Glomerular visceral epithelial cell (primary cell): ENCODE measurements at regions not wholly inside any gene's neighbourhood (a gene's known extent, or its start where the extent isn't known, plus 50 kb on each side); places are given as distances from the start of the nearest gene placed in this dataset.

ENCODE experiments used
- DNase-seq: peaks from one replicate; pipeline ENCODE4 v3.0.0-alpha.2; 2016; ENCODE audit errors: extremely low spot score

DNA sequence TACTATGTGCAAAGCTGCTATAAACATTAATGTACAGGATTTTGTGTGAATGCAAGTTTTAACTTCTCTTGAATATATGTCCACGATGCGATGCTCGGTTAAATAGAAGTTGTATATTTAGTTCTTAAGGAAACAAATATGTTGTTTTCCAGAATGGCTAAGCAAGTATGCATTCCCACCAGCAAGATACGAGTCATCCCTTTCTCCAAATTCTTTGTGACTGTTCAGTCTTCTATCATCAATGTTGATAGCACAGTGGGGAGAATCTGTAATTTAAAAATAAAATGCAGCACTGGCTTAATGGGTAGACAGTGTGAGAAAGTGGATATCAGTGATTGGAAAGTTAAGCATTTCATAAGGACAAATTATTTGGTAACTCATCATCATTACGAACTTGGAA, 1340.8 kb downstream of the PCDH9 start:
- no peak for DNase-seq

GRCh38 chr13:65882810-65883209, 1347.3 kb downstream of the PCDH9 start:
- no peak for DNase-seq

- no peak for DNase-seq
Observed at GRCh38 chr13:65881561-65882155, 1348.5 kb downstream of the PCDH9 start.

GRCh38 chr13:65875031-65875430, 1355.1 kb downstream of the PCDH9 start:
- DNase-seq = no peak

DNA sequence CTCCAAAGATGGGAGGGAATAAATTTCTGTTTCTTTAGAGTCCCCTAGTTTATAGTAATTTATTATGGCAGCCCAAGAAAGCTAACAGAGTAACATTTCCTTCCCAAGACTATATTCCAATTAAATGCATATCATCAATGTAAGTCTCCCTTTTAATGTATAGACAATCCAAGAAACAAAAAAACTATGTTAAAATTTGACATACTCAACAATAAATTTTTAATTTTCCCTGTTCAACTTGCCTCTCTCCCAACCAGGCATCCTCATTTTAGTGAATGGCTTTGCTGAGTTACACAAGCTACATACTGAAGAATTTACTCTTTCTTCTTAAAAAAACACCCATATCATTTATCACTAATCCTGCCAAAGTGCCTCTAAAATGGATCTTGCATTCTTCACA, 1357.7 kb downstream of the PCDH9 start:
- DNase-seq = no peak

- no peak for DNase-seq
Observed at GRCh38 chr13:65868884-65869283, 1361.3 kb downstream of the PCDH9 start.

DNA sequence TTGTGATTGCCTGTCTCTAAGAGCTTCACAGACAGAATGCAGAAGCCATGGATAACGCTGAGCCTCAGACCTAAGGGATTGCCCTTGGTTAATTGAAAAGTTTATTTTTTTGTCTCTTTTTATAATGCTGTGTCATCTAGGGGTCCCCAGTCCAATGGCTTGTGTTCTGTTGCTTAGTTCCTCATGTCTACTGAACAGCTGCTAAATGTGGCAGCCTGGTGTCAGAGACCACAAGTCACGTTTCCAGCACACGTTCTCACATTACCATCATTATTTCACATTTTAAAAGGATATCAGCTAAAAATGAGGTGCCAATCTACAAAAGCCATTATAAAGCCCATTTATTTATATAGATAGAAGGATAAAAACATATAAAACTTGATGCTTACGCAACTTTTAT, 1362.0 kb downstream of the PCDH9 start:
- no peak for DNase-seq

DNA sequence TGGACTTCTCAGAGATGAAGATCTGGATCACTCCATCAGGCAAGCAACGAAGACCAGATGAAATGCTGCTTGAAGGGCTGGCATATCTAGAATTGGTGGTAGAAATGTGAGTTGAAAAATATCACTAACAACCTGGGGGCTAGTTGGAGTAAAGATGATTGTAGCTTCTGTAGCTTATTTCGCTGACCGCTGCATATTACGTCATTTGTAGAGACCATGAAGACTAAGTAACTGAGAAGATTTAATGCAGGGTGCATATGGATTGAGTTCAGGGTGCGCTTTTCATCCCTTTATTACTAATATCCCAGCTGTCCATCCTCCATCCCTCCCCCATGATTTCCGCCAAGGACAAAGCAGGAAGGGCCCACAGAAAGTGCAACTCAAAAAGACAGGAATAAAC, 1364.0 kb downstream of the PCDH9 start:
- no peak for DNase-seq

GRCh38 chr13:65865206-65865605, 1364.9 kb downstream of the PCDH9 start:
- no peak for DNase-seq

DNA sequence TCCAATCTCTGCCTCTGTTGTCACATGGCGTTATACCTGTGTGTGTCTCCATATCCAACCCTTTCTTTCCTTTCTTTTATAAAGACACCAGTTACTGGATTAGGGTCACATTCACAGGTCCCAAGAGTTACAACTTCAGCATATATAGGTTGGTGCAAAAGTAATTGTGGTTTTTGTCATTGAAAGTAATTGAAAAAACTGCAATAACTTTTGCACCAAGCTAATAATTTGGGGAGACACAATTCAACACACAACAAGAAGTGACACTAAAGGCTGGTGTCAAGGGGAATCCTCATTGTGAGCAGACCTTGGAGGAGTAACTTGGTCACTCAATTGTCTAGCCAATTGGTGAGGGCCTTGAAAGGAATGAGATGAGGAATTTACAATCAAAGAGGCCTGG, 1366.1 kb downstream of the PCDH9 start:
- no peak for DNase-seq

DNA sequence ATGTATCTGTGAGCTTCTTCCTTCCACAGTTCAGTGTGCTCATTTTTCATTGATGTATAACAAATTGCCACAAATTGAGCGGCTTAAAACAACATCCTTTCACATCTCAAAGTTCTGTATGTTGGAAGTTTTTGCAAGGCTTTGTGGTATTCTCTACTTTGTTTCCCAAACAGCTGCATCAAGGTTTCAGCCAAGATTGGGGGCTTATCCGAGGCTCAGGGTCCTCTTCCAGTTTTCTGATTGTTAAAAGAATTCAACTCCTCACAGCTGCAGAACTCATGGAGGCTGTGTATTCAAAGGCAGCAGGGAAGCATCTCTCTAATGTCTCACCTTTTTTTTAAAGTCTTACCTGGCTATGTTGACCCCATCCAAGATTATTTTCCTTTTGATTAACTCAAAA, 1369.8 kb downstream of the PCDH9 start:
- no peak for DNase-seq

GRCh38 chr13:65857942-65858565, 1372.1 kb downstream of the PCDH9 start:
- DNase-seq = no peak

- no peak for DNase-seq
Observed at GRCh38 chr13:65856431-65856830, 1373.7 kb downstream of the PCDH9 start.

DNA sequence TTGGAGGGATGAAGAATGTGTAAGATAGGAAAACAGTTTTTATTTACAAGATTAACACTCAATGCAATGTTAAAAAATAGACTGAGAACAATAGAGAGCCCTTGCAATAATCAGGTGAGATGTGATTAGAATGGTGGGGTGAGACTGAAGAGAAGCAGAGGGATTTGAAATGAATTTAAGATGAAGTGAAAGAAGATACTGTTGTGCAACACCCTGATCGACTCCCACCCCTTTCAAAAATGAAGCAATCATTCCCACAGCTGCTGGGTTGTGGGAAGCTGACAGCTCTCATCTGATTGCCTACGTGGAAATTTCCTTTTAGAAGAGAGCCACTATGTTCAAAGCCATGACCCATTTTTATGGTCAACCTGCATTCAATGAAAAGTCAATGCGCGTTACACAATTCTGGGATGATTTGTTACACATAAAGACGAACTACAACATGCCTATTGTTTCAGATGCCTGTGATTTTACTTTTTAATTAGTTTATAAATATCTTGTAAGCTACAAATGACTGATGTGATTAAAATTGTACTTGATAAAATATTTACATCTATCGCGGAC, 1374.8 kb downstream of the PCDH9 start:
- no peak for DNase-seq

DNA sequence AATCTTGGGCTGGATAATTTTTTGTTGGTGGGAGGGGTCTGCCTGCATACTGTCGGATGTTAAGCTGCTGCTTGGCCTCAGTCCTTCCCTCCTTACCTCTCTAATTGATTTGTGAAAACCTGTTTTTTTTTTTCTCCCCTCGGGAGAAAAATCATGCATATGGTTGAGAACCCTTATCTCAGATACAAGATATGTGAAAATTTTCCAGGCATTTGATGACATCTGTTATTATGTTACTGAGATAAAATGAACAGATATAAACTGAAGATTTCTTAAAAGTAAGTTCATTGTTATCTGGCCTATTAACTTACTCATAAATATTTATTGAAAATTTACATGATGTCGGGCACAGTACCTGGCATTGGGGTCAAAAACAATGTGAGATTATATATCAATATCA, 1375.7 kb downstream of the PCDH9 start:
- no peak for DNase-seq

DNA sequence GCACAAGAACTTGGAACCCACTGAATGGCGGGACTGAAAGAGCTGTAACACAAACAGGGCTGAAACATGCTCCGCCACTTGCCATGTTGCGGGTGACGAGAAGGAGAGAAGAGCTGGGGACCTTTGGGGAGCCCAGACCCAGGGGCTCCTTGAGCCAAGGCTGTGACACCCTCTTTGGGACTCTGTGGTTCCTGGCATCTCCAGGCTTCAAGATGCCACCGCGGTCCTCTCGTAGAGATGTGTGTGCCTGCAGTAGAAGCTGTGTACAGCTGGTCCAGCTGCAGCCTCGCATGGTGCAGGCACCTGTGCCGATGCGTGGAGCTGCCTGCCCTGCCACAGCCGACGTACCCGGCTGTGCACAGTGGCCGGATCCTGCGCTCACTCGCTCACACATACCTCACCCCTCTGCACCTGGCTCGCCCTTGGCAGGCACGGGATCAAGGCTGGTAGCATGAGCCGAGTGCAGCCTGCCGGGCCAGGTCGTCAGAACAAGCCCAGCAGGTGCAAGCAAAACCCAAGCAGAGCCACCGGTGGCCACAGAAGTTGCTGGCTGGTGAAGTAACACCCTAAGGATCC, 1385.8 kb downstream of the PCDH9 start:
- DNase-seq = no peak

DNA sequence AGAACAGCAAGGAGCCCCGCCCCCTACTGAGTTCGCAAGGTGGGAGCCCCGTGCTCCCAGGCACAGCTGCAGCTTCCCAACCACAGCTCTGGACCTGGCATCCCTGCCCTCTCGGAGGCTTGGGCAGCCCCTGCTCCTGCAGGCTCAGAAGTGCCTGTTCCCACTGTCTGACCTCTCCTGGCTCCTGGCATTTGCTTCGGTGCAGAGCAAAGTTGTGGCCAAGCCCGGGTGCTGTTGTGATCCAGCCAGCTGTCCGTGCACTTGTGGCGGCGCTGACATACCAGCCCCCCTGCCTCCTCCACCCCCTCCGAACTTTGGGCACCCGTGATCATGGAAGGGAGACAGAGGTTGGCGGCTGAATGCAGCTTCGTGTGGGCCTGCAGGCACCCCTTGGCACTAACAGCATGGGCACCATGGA, 1386.8 kb downstream of the PCDH9 start:
- no peak for DNase-seq

DNA sequence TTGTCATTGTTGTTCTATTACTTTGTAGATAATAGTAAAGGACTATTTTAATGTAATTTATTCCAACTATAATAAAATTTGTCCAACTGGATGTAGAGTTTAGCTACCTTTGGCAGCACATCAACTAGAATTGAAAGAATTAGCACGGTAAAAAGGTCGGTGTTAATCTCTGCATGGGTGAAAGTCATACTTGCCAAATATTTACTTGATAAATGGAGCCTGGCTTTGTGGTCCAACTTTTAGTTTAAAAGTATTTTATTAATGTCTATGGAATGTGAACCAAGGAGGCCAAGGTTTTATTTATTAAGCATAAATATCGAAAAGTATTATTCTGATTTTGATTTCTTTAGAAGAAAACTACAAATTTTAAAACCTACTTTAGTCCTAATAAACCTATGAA, 1389.0 kb downstream of the PCDH9 start:
- DNase-seq = no peak

DNA sequence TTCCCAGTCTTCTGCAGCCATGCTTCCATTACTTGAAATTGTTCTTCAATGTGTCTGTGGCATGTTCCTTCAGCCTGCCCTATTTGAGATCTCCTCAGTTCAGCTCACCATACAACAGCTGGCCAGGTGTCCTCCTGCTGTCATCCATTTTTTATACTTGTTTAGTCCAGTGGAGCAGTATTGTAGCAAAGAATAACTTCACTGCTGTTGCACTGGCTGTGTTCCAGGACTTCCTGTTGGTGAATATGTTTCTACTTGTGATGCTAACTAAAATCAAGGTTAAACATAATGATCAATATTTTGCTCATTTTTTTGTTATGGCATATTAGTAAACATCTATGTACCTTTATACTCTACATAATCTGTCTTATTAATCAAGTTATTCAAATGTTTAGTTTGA, 1394.1 kb downstream of the PCDH9 start:
- no peak for DNase-seq

GRCh38 chr13:65834897-65835296, 1395.2 kb downstream of the PCDH9 start:
- no peak for DNase-seq

- no peak for DNase-seq
Observed at GRCh38 chr13:65830411-65831205, 1399.5 kb downstream of the PCDH9 start.

DNA sequence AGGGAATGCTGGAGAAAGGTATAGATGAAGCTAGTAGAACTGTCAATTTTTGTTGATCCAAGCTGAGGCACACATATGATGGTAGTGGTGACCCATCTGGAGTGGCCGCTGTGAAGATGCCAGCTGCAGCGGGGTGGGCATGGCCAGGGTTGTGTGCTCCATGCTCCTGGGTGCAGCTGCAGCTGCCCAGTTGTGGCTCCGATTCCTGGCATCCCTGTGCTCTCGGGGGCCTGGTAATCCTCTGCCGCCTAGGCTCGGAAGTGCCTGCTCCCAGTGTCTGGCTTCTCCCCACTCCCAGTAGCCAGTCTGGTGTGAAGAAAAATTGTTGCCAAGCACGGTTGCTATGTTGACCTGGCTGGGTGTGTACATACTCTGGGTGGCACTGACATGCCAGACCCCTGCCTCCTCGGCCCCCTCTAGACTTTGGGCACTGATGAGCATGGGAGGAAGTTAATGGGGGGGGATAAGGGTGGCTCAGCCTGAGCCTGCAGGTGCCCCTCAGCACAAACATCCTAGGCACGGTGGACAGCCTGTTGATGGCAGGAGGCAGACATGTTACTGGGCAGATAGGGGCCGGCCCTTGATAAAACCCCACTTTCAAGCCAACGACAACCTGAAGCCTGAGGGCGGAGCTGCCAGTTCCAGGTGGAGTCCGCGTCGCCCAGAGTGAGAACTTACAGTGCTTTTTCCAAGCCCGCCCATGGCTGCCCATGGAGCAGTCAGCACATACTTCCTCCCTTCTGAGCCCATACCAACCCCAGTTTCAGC, 1400.7 kb downstream of the PCDH9 start:
- DNase-seq = no peak
